ENCODE measurements at regions not wholly inside any gene's neighbourhood (a gene's known extent, or its start where the extent isn't known, plus 50 kb on each side); places are given as distances from the start of the nearest gene placed in this dataset.

GRCh38 chr13:67961331-67961730, 731.2 kb upstream of the PCDH9 start:
- H3K9me3 ChIP-seq = peaks cover 0 to 4% (median 0%) of the 10 kb centered on the region in 12 donors
- no peak overlapping the region for H3K27ac ChIP-seq
- DNase-seq = no peak
- no peak for ATAC-seq
- H3K4me1 ChIP-seq = no peaks in the 10 kb centered on the region
- 52 to 61% (median 60%) methylated on average over 2 of the region's 2 CpGs for WGBS, 4 donors
- TF ChIP-seq POLR2A (IDR thresholded peaks at IDR 0.05) (no peak), CTCF (IDR thresholded peaks at IDR 0.05) (no peak)
- no peaks in the 10 kb centered on the region for H3K27me3 ChIP-seq
- intact Hi-C loops (cut with DNase I) = no loop called here
- H3K36me3 ChIP-seq = no peaks in the 10 kb centered on the region
- no peak overlapping the region for H3K4me3 ChIP-seq

- no peak for TF ChIP-seq CTCF (IDR thresholded peaks at IDR 0.05)
- no peak for TF ChIP-seq POLR2A (IDR thresholded peaks at IDR 0.05)
- intact Hi-C loops (cut with DNase I) = no loop called here
Measured at GRCh38 chr13:67951431-67951830, 721.3 kb upstream of the PCDH9 start.

GRCh38 chr13:67950603-67951002, 720.5 kb upstream of the PCDH9 start:
- intact Hi-C loops (cut with DNase I) = no loop called here
- no peak for ATAC-seq

More at GRCh38 chr13:67951431-67951830, 721.3 kb upstream of the PCDH9 start:
- 68 to 86% (median 74%) methylated on average over 2 of the region's 2 CpGs for WGBS, 4 donors
- Histone ChIP-seq H3K36me3 (no peaks in the 10 kb centered on the region), H3K4me1 (no peaks in the 10 kb centered on the region), H3K9me3 (peaks cover 0 to 12% (median 0%) of the 10 kb centered on the region in 12 donors), H3K27me3 (no peaks in the 10 kb centered on the region), H3K4me3 (no peak overlapping the region), H3K27ac (no peak overlapping the region)
- DNase-seq = no peak
- no peak for ATAC-seq

GRCh38 chr13:67946131-67946530, 716.0 kb upstream of the PCDH9 start:
- TF ChIP-seq POLR2A (IDR thresholded peaks at IDR 0.05) (no peak), CTCF (IDR thresholded peaks at IDR 0.05) (no peak)
- no peaks in the 10 kb centered on the region for H3K9me3 ChIP-seq
- ATAC-seq (no peak), DNase-seq (no peak)
- no peaks in the 10 kb centered on the region for H3K27me3 ChIP-seq
- no peak overlapping the region for H3K4me3 ChIP-seq
- no peaks in the 10 kb centered on the region for H3K36me3 ChIP-seq
- H3K4me1 ChIP-seq = no peaks in the 10 kb centered on the region
- intact Hi-C loops (cut with DNase I) = no loop called here
- 70 to 79% (median 75%) methylated on average over 4 of the region's 4 CpGs for WGBS, 4 donors
- H3K27ac ChIP-seq = no peak overlapping the region

More at GRCh38 chr13:67950603-67951002, 720.5 kb upstream of the PCDH9 start:
- Histone ChIP-seq H3K36me3 (no peaks in the 10 kb centered on the region), H3K27me3 (no peaks in the 10 kb centered on the region), H3K4me1 (no peaks in the 10 kb centered on the region), H3K4me3 (no peak overlapping the region), H3K27ac (no peak overlapping the region), H3K9me3 (peaks cover 0 to 9% (median 0%) of the 10 kb centered on the region in 12 donors)
- WGBS, 4 donors = 62 to 76% (median 66%) methylated on average over 3 of the region's 3 CpGs
- no peak for TF ChIP-seq POLR2A (IDR thresholded peaks at IDR 0.05)
- no peak for TF ChIP-seq CTCF (IDR thresholded peaks at IDR 0.05)
- no peak for DNase-seq

All from heart left ventricle (tissue), 16 donors.